ENCODE measurements at regions not wholly inside any gene's neighbourhood (a gene's known extent, or its start where the extent isn't known, plus 50 kb on each side); places are given as distances from the start of the nearest gene placed in this dataset.

GRCh38 chr12:123089631-123090353 lies 61.1 kb downstream of the PITPNM2 start (continued):
- no peak for TF ChIP-seq ZBED4 (CRISPR knock-in tag; IDR thresholded peaks at IDR 0.05; ENCODE audit: borderline replicate concordance)
- no peak for TF ChIP-seq TBX3 (IDR thresholded peaks at IDR 0.05; ENCODE audit: borderline replicate concordance)
- no peak for TF ChIP-seq PLSCR1 (CRISPR knock-in tag; IDR thresholded peaks at IDR 0.05; ENCODE audit: borderline replicate concordance)
- no peak for TF ChIP-seq ZNF367 (CRISPR knock-in tag; IDR thresholded peaks at IDR 0.05; ENCODE audit: borderline replicate concordance)
- TF ChIP-seq ZNF10 (CRISPR knock-in tag; IDR thresholded peaks at IDR 0.05; ENCODE audit: borderline replicate concordance, low read depth) = no peak
- no peak for TF ChIP-seq ZNF775 (CRISPR knock-in tag; IDR thresholded peaks at IDR 0.05; ENCODE audit: borderline replicate concordance)
- TF ChIP-seq SIX4 (CRISPR knock-in tag; IDR thresholded peaks at IDR 0.05) = no peak
- TF ChIP-seq SMAD1 (CRISPR knock-in tag; IDR thresholded peaks at IDR 0.05; ENCODE audit: borderline replicate concordance, low read depth) = no peak
- no peak for TF ChIP-seq ZNF512 (CRISPR knock-in tag; IDR thresholded peaks at IDR 0.05)
- TF ChIP-seq ZNF710 (CRISPR knock-in tag; IDR thresholded peaks at IDR 0.05; ENCODE audit: borderline replicate concordance) = no peak
- TF ChIP-seq KDM1A (CRISPR knock-in tag; IDR thresholded peaks at IDR 0.05) = no peak
- peak; percentile 65 for TF ChIP-seq SAP130 (CRISPR knock-in tag; IDR thresholded peaks at IDR 0.05; ENCODE audit: low read depth)
- no peak for TF ChIP-seq CTCF (CRISPR knock-in tag; IDR thresholded peaks at IDR 0.05)
- no peak for TF ChIP-seq ZNF841 (CRISPR knock-in tag; IDR thresholded peaks at IDR 0.05; ENCODE audit: borderline replicate concordance)
- no peak for TF ChIP-seq ZNF570 (CRISPR knock-in tag; IDR thresholded peaks at IDR 0.05; ENCODE audit: borderline replicate concordance)

All from HepG2 (cell line).